Esophagus muscularis mucosa (tissue), 4 donors: ENCODE measurements at regions not wholly inside any gene's neighbourhood (a gene's known extent, or its start where the extent isn't known, plus 50 kb on each side); places are given as distances from the start of the nearest gene placed in this dataset.

Experiments
- EP300 ChIP-seq: sonication (generic); formaldehyde crosslinking; IDR thresholded peaks from one replicate; pipeline ENCODE4 v1.6.1; 2017; ENCODE audit warnings: antibody characterized with exemption
- POLR2A ChIP-seq: fragments of 450-650 bp; IDR thresholded peaks from one replicate; pipeline ENCODE4 v1.6.1; 2017; ENCODE audit warnings: antibody characterized with exemption, moderate library complexity, mild to moderate bottlenecking, low read depth
- TF ChIP-seq, protein P1 (sequence below), 3 experiments: fragments of 200-600 bp in 2 of 3; fragments of 450-650 bp in 1 of 3; sonication (generic) in 2 of 3; IDR thresholded peaks; one replicate each; pipeline ENCODE4 v1.5.1; 2017 to 2019; ENCODE audit warnings: antibody characterized with exemption in 3 of 3, mild to moderate bottlenecking in 2 of 3, moderate library complexity in 1 of 3

- TF ChIP-seq, protein P1, sequence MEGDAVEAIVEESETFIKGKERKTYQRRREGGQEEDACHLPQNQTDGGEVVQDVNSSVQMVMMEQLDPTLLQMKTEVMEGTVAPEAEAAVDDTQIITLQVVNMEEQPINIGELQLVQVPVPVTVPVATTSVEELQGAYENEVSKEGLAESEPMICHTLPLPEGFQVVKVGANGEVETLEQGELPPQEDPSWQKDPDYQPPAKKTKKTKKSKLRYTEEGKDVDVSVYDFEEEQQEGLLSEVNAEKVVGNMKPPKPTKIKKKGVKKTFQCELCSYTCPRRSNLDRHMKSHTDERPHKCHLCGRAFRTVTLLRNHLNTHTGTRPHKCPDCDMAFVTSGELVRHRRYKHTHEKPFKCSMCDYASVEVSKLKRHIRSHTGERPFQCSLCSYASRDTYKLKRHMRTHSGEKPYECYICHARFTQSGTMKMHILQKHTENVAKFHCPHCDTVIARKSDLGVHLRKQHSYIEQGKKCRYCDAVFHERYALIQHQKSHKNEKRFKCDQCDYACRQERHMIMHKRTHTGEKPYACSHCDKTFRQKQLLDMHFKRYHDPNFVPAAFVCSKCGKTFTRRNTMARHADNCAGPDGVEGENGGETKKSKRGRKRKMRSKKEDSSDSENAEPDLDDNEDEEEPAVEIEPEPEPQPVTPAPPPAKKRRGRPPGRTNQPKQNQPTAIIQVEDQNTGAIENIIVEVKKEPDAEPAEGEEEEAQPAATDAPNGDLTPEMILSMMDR (IDR thresholded peaks at IDR 0.05) = no peak
- TF ChIP-seq EP300 (no peak), POLR2A (no peak)
These were observed 182.9 kb upstream of the DPYD start for GRCh38 chr1:98103617-98104285.
